ENCODE measurements at regions not wholly inside any gene's neighbourhood (a gene's known extent, or its start where the extent isn't known, plus 50 kb on each side); places are given as distances from the start of the nearest gene placed in this dataset.
A peak's percentile ranks its signal among the peaks of the same experiment; 100 is the strongest.
"Not testable (repeated sequence)": the region's sequence is repeated elsewhere in the genome, so short reads cannot be mapped to it uniquely, and the experiment has no call there.

DNA sequence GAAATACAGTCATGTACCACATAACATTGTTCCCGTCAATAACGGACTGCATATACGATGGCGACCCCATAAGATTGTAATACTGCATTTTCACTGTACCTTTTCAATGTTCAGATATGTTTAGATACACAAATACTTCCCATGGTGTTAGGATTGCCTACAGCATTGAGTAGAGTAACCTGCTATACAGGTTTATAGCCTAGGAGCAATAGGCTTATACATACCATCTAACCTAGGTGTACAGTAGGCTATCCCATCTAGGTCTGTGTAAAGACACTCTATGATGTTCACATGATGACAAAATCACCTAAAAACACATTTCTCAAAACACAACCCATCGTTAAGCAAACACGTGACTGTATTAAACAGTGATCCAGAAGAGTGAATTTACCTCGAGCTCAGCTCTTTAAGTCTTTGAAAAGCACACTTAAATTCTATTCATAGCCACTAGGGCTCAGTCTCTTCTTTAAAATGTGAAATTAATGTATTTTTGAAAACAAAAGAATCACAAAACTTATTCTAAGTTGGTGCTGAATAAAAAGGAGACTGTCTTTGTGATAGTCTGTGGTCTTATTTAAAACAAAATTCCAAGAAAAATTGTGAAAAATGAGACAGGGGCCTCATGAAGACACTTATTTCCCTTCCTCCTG lies 239.1 kb upstream of the ARID2 start:
- DNase-seq = no peak

GRCh38 chr12:45494279-45494678 lies 235.2 kb upstream of the ARID2 start:
- no peak for DNase-seq

DNA sequence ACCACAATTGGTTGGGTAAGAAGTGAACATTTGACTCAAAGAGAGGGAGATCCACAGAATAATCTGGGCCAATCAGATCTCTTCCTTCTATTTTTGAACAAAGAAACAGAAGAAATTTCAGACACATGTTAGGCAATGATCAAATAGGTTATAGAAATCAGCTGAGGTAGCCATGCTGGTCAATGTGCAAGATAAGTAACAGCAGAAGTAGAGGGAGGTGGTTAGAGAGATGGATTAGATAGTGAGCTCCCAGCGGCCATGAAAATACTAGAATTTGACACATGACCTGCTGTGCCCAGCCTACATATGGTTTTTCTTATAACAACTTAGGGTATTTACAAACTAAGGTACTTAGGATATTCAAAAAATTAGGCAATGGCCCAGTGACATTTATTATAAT lies 230.9 kb upstream of the ARID2 start:
- DNase-seq = no peak

GRCh38 chr12:45502481-45503128 lies 226.9 kb upstream of the ARID2 start:
- DNase-seq = no peak

DNA sequence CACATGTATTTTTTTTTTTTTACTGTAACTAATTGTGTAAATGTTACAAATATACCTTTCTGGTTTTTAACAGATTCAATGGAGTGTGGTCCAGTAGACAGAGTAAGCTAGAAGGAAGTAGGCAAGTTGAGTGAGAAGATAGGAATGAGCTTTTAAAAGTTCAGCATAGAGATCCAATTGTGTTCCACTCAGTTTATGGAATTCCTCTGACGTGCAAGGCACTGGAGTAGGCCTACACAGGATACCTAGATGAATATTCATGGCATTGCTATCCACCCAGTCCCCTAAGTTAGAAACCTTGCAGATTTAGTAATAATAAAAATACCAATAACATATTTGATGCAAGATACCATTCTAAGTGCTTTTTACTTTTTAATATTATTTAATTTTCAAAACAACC lies 225.6 kb upstream of the ARID2 start:
- DNase-seq = no peak

DNA sequence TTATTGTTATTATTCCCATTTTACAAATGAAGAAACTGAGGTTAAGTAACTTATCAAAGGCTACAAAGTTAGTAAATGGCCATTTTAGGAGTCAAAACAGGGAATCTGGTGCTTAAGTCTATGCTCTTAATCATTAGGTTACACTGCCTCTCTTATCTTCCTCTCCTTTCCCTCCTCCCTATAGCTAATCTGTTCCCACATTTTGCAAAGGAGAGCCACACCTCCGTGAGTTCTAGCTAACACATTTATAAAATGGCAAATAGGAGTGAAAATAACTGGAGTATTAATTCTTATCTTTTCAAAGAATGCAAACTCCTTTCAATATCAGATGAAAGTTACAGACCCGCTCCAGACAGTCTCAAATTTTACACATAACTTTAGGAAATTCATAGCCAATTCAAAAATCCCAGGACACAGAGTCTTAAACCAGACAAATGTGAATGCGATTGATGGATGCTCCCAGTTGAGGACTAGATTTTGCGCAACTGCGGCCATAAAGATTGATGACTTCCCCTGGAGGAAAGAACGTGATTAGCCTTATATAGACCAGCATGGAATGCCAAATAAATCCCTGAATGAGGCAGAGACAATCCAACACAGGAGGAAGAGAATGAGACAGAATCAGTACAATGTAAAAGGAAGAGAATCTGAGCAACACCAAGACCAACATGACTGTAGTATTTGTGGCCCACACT lies 225.0 kb upstream of the ARID2 start:
- DNase-seq = no peak

DNA sequence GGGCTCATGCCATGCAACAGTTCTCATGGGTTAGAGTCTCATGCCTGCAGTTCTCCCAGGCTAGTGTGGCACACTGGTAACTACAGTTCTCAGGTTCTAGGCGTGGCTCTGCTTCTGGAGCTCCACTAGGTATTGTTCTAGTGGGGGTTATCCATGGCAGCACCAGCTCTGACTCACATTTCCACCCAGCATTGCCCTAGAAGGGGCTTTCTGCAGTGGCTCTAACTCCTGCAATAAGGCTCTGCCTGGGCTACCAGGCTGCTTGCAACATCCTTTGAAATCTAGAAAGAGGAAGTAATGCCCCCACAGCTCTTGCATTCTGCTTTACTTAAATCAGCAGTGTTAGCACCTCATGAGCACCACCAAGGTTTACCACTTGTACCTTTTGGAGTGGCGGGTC lies 220.3 kb upstream of the ARID2 start:
- DNase-seq = no peak

GRCh38 chr12:45509621-45510020 lies 219.9 kb upstream of the ARID2 start:
- no peak for DNase-seq

DNA sequence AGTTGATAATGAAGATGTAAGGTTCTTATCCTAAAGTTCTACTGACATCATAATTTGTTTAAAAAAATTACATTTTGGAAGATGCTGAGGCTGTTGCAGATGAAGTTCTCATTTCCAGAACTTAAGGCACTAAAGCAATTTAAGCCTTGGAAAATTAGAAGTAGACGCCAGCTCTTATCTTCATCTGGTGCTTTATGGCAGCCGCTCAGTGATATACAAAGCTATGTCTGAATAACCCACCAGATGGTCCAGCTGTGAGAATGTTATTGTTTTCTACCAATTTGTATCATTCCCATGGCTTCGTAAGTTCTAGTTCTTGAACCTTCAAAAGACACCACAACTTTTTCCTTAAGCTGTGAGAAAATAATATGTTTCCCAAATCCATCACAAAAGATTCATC lies 212.1 kb upstream of the ARID2 start:
- DNase-seq = no peak

DNA sequence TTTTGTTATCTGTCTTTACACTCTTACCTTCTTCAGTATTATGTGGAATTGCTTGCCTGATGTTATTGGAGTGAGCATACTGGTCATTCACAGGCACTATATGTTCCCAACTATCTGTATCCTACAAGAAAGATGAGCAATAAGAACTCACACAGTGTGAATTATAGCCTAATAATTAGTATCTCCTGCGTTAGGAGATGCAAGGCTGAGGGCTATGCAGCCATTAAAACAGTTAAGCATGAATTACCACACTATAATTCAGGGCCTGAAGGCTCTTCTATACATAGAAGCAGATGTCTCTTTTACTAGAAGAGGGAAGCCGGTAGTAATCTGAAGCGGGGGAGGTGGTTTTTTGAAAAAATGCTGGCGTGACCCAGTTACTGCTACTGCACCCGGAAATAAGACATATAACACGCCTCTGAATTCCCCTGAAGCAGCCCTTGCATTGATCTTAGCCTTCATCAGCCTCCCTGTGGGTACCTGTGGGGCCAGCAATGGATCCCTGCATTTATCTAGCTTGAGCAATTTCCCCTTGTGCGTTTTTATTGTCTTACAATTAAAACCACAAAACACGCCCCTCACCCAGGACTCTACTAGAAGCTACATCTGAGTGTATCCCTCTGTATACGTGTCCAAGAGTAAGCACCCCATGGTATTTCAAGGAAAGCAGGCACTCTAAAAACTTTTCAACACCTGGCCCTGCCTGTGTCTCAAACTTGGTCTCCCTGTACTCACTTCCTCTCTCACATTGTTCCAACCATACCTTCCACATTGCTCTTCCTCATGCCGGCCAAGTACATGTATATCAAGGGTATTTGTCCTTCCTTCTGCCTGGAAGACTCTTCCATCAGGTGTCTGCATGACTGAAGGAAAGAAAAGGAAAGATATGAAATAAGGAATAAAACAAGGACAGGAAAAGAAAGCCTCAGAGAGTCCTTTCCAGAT lies 210.9 kb upstream of the ARID2 start:
- DNase-seq = no peak

GRCh38 chr12:45522227-45522626 lies 207.3 kb upstream of the ARID2 start:
- no peak for DNase-seq

DNA sequence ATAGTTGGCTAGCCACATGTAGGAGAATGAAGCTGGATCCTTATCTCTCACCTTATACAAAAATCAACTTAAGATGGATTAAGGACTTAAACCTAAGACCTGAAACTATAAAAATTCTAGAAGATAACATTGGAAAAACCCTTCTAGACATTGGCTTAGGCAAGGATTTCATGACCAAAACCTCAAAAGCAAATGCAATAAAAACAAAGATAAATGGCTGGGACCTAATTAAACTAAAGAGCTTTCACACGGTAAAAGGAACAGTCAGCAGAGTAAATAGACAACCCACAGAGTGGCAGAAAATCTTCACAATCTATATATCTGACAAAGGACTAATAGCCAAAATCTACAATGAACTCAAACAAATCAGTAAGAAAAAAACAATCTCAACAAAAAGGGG lies 202.7 kb upstream of the ARID2 start:
- not testable (repeated sequence) for DNase-seq

GRCh38 chr12:45532113-45532512 lies 197.4 kb upstream of the ARID2 start:
- no peak for DNase-seq

DNA sequence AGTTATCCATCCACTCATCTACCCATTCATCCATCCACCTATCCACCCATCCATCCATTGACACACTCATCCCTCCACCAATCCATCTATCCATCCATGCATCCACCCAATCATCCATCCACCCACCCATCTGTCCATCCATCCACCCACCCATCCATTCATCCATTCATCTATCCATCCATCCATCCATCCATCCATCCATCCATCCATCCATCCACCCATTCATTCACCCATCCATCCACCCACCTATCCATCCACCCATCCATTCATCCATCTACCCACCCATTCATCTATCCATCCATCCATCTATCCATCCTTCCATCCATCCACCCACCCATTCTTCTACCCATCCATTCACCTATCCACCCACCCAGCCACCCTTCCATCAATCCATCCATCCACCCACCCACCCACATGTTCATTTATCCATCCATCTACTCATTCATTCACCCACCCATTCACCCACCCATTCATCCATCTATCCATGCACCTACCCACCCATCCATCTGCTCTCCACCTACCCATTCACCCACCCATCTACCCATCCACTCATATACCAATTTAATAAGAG lies 193.8 kb upstream of the ARID2 start:
- DNase-seq = no peak

DNA sequence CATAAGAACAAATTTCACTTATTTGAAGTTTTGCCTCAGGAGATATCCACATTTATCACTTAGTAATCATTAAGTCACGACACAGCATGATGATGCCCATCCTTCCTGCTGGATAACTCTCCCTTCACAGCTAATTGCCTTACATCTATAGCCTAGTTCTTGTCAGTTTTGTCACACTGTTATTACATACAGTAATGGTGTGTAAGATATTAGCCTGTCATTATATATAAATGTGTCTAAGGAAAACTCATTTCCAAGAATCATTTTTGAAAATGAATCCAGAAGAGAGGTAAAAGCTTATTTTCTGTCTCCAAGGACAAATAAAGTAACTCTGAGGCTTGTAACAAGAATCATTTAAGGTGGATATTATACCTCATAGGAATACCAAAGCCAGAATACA lies 193.2 kb upstream of the ARID2 start:
- no peak for DNase-seq

DNA sequence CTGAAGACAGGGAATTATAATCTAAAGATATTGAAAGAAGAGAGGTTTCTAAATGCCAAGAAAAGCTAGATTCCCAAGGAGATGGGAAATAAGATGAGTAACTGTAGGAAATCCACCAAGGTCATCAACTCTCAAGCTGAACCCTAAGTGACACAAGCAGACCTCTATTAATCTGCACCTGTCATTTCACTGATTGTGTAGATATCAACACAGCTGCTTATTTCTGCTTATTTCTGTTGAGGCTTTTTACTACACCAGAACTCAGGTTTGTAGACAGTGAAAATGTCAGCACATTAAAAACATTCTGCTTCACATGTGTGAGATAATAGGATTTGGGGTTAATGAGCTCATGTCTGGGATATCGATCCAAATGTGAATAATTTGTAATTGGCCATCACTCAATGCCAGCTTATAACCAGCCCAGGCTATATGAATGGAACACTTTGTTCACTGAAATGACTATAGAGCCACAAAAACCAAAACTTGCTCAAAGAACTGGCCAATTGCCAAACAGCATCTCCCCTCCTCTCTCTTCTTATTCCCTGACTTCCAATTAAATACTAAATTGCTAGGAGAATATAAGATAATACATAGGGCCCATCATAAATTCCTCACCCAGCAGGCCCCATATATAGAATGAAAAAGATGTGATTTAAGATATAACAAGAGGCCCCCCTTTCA lies 188.7 kb upstream of the ARID2 start:
- peak; percentile 76 to 95 for DNase-seq

- peak; percentile 86 to 90 for DNase-seq
These were observed 185.6 kb upstream of the ARID2 start for GRCh38 chr12:45543887-45544286.

- no peak for DNase-seq
These were observed 183.0 kb upstream of the ARID2 start for GRCh38 chr12:45546545-45546944.

DNA sequence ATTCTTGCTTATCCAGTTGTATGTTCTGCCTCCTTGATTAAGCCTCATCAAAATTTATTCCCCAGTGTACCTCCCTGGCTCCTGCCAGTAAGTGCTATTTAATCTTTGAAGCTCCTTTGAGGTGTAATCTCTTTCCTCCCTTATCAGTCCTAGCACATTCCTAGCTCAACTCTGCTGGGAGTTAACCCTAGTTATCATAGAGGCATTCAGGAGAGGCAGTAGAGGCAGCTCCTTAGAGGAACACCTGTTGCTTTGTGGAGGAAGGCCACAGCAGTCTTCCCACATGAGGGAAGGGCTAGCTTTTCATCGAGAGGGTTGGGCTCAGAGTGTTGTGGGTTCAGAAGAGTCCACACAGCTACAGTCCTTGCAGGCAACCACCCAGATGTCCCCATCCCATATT lies 182.4 kb upstream of the ARID2 start:
- no peak for DNase-seq

DNA sequence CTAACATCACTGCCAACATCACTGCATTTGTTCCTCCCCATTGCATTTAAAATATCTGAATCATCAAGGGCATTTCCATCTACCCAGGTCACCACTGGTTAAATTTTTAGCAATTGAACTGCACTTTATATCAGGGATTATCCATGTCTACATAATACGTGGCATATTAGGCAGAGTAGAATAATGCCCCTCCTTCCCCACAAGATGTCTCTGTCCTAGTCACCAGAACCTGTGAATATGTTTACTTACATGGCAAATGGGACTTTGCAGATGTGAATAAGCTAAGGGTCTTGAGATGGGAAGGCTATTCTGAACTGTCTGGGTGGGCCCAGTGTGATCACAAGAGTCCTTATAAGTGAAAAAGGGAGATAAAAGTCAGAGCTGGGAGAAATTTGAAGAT lies 181.7 kb upstream of the ARID2 start:
- no peak for DNase-seq

DNA sequence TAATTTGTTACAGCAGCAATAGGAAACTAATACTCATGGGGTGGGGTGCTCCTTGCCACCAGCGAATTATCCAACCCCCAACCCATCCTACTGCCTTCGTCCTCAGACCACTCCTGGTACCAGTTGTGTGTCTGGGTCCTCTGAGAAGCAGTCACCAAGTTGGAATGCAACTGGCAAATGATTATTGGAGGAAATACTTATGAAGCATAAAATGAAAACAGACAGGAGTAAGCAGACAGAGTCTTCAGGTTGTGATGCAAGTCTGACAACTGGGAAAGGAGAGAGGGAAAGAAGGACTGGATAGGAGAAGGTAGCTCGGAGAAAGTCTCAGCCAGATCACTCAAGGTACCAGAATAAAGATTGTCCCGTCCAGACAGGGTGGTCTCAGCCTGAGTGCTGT lies 181.1 kb upstream of the ARID2 start:
- no peak for DNase-seq

- DNase-seq = no peak
These were observed 180.1 kb upstream of the ARID2 start for GRCh38 chr12:45549337-45549902.

Measured in NCI-H1930 (cell line).